HCT116 (cell line): ENCODE measurements at regions not wholly inside any gene's neighbourhood (a gene's known extent, or its start where the extent isn't known, plus 50 kb on each side); places are given as distances from the start of the nearest gene placed in this dataset.

Experiments
- CBX3 ChIP-seq: IDR thresholded peaks from 2 replicates; pipeline ENCODE4 v1.6.1; 2012; ENCODE audit warnings: low read depth
- CEBPB ChIP-seq: IDR thresholded peaks from 2 replicates; pipeline ENCODE4 v1.6.1; 2012; ENCODE audit warnings: low read depth
- CTCF ChIP-seq, 3 experiments: fragments of 200-600 bp in 1 of 3; sonication (generic) in 1 of 3; IDR thresholded peaks in 2 of 3; conservative IDR thresholded peaks in 1 of 3; 2 replicates each; pipeline ENCODE4 v1.5.1; 2012 to 2017; ENCODE audit warnings: low read depth in 2 of 3, low read length in 2 of 3, antibody characterized with exemption in 1 of 3, borderline replicate concordance in 1 of 3, control low read depth in 1 of 3, mild to moderate bottlenecking in 1 of 3, mixed read lengths in 1 of 3, mixed run types in 1 of 3, moderate library complexity in 1 of 3; ENCODE audit not compliant: insufficient read depth in 1 of 3
- REST ChIP-seq: IDR thresholded peaks from 2 replicates; pipeline ENCODE4 v1.6.1; 2012; ENCODE audit warnings: low read depth
- SP1 ChIP-seq: IDR thresholded peaks from 2 replicates; pipeline ENCODE4 v1.6.1; 2012; ENCODE audit warnings: low read depth

GRCh38 chr16:80337786-80338185 lies 203.0 kb upstream of the DYNLRB2 start:
- TF ChIP-seq REST (no peak), CTCF (IDR thresholded peaks at IDR 0.05 in 2 of 3, conservative IDR thresholded peaks at IDR 0.05 in 1 of 3; ENCODE audit: borderline replicate concordance in 1 of 3, insufficient read depth in 1 of 3, low read depth in 2 of 3, low read length in 2 of 3) (no peak), CBX3 (no peak), SP1 (no peak), CEBPB (no peak)
